ENCODE measurements at regions not wholly inside any gene's neighbourhood (a gene's known extent, or its start where the extent isn't known, plus 50 kb on each side); places are given as distances from the start of the nearest gene placed in this dataset.

DNA sequence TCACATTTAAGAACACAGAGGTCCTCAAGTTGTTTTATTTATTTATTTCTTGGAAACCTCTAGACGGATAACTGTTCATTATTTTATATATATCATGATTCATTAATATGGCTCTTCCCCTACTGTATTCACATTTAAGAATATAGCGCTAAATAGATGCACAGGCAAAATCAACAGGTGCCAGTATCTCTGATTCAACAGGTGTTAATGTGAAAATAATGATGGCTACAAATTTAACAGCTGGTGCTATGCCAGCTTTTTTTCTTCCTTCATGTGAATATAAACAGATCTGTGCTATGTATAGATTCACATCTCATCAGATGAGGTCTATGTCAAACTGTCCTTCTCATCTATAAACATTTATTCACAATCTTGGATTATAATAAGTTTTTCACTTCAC, 218.5 kb upstream of the NR2F2 start (continued):
- no peak for TF ChIP-seq ATM (IDR thresholded peaks at IDR 0.05; ENCODE audit: borderline replicate concordance)
- TF ChIP-seq TSC22D2 (CRISPR knock-in tag; IDR thresholded peaks at IDR 0.05; ENCODE audit: borderline replicate concordance) = no peak
- no peak for TF ChIP-seq ARNT (IDR thresholded peaks at IDR 0.05)
- TF ChIP-seq GTF3A (CRISPR knock-in tag; conservative IDR thresholded peaks at IDR 0.05) = no peak
- TF ChIP-seq ZNF225 (CRISPR knock-in tag; IDR thresholded peaks at IDR 0.05) = no peak
- TF ChIP-seq ZNF367 (CRISPR knock-in tag; IDR thresholded peaks at IDR 0.05; ENCODE audit: borderline replicate concordance) = no peak
- TF ChIP-seq ATF7-NPFF (CRISPR knock-in tag; IDR thresholded peaks at IDR 0.05; ENCODE audit: low read depth) = no peak
- no peak for TF ChIP-seq NCOR1 (IDR thresholded peaks at IDR 0.05; ENCODE audit: borderline replicate concordance, low read length)
- TF ChIP-seq JUND (CRISPR knock-in tag; IDR thresholded peaks at IDR 0.05) = no peak

- DNase-seq (ENCODE audit: low spot score) (no peak), FAIRE-seq (no peak), ATAC-seq (no peak)
- Histone ChIP-seq H3K27ac (ENCODE audit: extremely low read length, insufficient read depth, low read length) (no peak overlapping the region), H3K9me3 (ENCODE audit: low read length) (no peaks in the 10 kb centered on the region), H3K36me3 (replicated peaks in 1 of 2; ENCODE audit: control insufficient read depth in 1 of 2, insufficient read depth in 2 of 2, low read length in 2 of 2) (no peaks in the 10 kb centered on the region), H3K4me3 (replicated peaks in 1 of 3; ENCODE audit: insufficient read depth in 1 of 3, low read depth in 2 of 3, low read length in 3 of 3) (no peak overlapping the region), H3K4me2 (ENCODE audit: low read depth, low read length) (no peak overlapping the region), H4K20me1 (ENCODE audit: insufficient read depth, low read length) (no peaks in the 10 kb centered on the region), H3K79me2 (ENCODE audit: insufficient read depth, low read length) (no peaks in the 10 kb centered on the region), H3K27me3 (ENCODE audit: control insufficient read depth in 1 of 2, insufficient read depth in 2 of 2, low read length in 2 of 2) (no peaks in the 10 kb centered on the region), H2AFZ (ENCODE audit: low read length) (no peak overlapping the region), H3K9ac (ENCODE audit: insufficient read depth, low read depth, low read length) (no peak overlapping the region), H3K4me1 (ENCODE audit: insufficient read depth, low read length) (peaks cover 5% of the 10 kb centered on the region; the same call in 1 of the 2 replicates)
- intact Hi-C loops (cut with micrococcal nuclease; ENCODE audit: unreplicated experiment) = no loop called here
- in situ Hi-C loops (cut with HindIII; ENCODE audit: extremely low pct_ligation_motif_present, low pct_unique_long_range_greater_than_20kb) = no loop called here
- BruUV-seq (replicated peaks) = no TSS peak
- POLR2A ChIA-PET = no interaction called here
- CTCF ChIA-PET (ENCODE audit: low intra/inter-chr PET ratio, low total read pairs) = no interaction called here
- 5% methylated on average over 2 of the region's 2 CpGs for WGBS (ENCODE audit: low lambda C conversion rate)
- no peak for TF ChIP-seq NR3C1 (CRISPR knock-in tag; IDR thresholded peaks at IDR 0.05)
- TF ChIP-seq, protein P1, sequence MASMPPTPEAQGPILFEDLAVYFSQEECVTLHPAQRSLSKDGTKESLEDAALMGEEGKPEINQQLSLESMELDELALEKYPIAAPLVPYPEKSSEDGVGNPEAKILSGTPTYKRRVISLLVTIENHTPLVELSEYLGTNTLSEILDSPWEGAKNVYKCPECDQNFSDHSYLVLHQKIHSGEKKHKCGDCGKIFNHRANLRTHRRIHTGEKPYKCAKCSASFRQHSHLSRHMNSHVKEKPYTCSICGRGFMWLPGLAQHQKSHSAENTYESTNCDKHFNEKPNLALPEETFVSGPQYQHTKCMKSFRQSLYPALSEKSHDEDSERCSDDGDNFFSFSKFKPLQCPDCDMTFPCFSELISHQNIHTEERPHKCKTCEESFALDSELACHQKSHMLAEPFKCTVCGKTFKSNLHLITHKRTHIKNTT (CRISPR knock-in tag; IDR thresholded peaks at IDR 0.05) = no peak
- no peak for TF ChIP-seq HNF4G (IDR thresholded peaks at IDR 0.05; ENCODE audit: borderline replicate concordance, low read depth, low read length)
- TF ChIP-seq HNF4G (CRISPR knock-in tag; IDR thresholded peaks at IDR 0.05; ENCODE audit: borderline replicate concordance, low read depth) = no peak
- TF ChIP-seq ZMYM2 (CRISPR knock-in tag; IDR thresholded peaks at IDR 0.05) = no peak
- TF ChIP-seq ZNF282 (IDR thresholded peaks at IDR 0.05; ENCODE audit: partially characterized antibody) = no peak
- no peak for TF ChIP-seq CENPT (CRISPR knock-in tag; IDR thresholded peaks at IDR 0.05; ENCODE audit: low read depth)
- TF ChIP-seq NR0B2 (CRISPR knock-in tag; IDR thresholded peaks at IDR 0.05) = no peak
- TF ChIP-seq ATF2 (CRISPR knock-in tag; IDR thresholded peaks at IDR 0.05) = no peak
- TF ChIP-seq, protein P2, sequence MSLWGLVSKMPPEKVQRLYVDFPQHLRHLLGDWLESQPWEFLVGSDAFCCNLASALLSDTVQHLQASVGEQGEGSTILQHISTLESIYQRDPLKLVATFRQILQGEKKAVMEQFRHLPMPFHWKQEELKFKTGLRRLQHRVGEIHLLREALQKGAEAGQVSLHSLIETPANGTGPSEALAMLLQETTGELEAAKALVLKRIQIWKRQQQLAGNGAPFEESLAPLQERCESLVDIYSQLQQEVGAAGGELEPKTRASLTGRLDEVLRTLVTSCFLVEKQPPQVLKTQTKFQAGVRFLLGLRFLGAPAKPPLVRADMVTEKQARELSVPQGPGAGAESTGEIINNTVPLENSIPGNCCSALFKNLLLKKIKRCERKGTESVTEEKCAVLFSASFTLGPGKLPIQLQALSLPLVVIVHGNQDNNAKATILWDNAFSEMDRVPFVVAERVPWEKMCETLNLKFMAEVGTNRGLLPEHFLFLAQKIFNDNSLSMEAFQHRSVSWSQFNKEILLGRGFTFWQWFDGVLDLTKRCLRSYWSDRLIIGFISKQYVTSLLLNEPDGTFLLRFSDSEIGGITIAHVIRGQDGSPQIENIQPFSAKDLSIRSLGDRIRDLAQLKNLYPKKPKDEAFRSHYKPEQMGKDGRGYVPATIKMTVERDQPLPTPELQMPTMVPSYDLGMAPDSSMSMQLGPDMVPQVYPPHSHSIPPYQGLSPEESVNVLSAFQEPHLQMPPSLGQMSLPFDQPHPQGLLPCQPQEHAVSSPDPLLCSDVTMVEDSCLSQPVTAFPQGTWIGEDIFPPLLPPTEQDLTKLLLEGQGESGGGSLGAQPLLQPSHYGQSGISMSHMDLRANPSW (CRISPR knock-in tag; IDR thresholded peaks at IDR 0.05; ENCODE audit: borderline replicate concordance) = no peak
- no peak for TF ChIP-seq MLLT10 (CRISPR knock-in tag; IDR thresholded peaks at IDR 0.05)
Observed at GRCh38 chr15:96115642-96116041, 214.9 kb upstream of the NR2F2 start.
